Tibial nerve (tissue), 4 donors: ENCODE measurements at regions not wholly inside any gene's neighbourhood (a gene's known extent, or its start where the extent isn't known, plus 50 kb on each side); places are given as distances from the start of the nearest gene placed in this dataset.

ENCODE experiments used
- DNase-seq, 2 donors: peaks; one replicate each; pipeline ENCODE4 v3.0.0-alpha.2; 2019; ENCODE audit warnings: low spot score in 2 of 2
- H3K27ac ChIP-seq, 4 donors: fragments of 200-600 bp; sonication (generic) in 3 of 4; one replicate each; pipeline ENCODE4 v1.5.1; 2017 to 2019; ENCODE audit warnings: mild to moderate bottlenecking in 1 of 4
- H3K27me3 ChIP-seq, 2 donors: fragments of 200-600 bp; sonication (generic) in 1 of 2; one replicate each; pipeline versions ENCODE4 v1.5.1 to v1.6.0; 2017 to 2019
- H3K36me3 ChIP-seq, 3 donors: fragments of 200-600 bp; sonication (generic); one replicate each; pipeline ENCODE4 v1.5.1; 2018 to 2019
- H3K4me1 ChIP-seq, 4 donors: fragments of 200-600 bp; sonication (generic) in 3 of 4; one replicate each; pipeline ENCODE4 v1.5.1; 2017 to 2019
- H3K4me3 ChIP-seq, 4 donors: fragments of 200-600 bp; sonication (generic) in 3 of 4; one replicate each; pipeline ENCODE4 v1.5.1; 2017 to 2019; ENCODE audit warnings: mild to moderate bottlenecking in 1 of 4, moderate library complexity in 1 of 4
- H3K9me3 ChIP-seq, 4 donors: fragments of 200-600 bp; sonication (generic) in 3 of 4; one replicate each; pipeline ENCODE4 v1.5.1; 2017 to 2019
- EP300 ChIP-seq, 2 donors: sonication (generic); formaldehyde crosslinking; IDR thresholded peaks; one replicate each; pipeline ENCODE4 v1.6.1; 2017; ENCODE audit warnings: antibody characterized with exemption in 2 of 2, mild to moderate bottlenecking in 1 of 2
- POLR2A ChIP-seq, 2 donors: fragments of 450-650 bp; IDR thresholded peaks; one replicate each; pipeline ENCODE4 v1.6.1; 2017; ENCODE audit warnings: antibody characterized with exemption in 2 of 2, mild to moderate bottlenecking in 2 of 2, moderate library complexity in 2 of 2
- WGBS, 2 donors: methylation state at CpG; one replicate each; pipeline ENCODE4 v1.1.5; 2018; 5-methylcytosine and 5-hydroxymethylcytosine counted together
- TF ChIP-seq, protein P1 (sequence below), 5 experiments: fragments of 200-600 bp in 3 of 5; fragments of 450-650 bp in 2 of 5; sonication (generic) in 3 of 5; IDR thresholded peaks; one replicate each; pipeline ENCODE4 v1.5.1; 2016 to 2019; ENCODE audit warnings: antibody characterized with exemption in 5 of 5, mild to moderate bottlenecking in 3 of 5, moderate library complexity in 2 of 5

DNA sequence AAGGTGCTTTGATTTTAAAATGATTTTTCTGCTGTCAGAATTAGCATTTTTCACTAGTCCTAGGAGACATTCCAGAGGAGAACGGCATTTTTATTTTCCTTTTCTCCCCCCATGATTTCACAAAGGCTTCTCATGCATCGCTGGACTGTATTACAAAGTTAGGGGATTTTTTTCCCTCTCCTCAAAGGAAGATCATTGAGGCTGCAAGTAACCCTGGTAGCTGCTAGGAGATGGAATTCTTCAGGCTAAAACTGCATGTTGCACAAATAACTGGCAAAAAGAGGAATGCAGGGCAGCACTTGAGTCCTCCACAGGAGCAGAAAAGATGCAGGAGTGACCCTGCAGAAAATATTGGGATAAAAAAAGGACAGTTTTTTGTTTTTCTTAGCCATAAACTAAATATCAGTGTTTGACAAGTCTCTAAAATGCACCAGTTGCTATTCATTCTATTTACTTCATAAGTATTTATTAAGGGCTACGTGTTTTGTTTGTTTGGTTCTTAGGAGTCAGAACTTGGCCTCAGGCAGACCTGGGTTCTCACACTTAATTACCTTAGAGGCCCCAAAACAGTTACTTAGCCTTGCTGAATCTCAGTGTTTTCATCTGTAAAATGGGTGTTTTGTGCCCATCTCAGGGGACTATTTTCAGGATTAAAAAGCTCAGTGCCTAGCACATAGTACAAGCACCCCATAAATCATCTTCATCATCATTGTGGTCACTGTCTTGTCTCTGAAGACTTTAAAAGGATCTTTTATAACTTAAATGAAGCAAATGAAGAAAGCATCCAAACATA, 144.5 kb upstream of the ID4 start:
- peaks cover 0 to 13% (median 2%) of the 10 kb centered on the region in 4 donors for H3K4me1 ChIP-seq
- H3K4me3 ChIP-seq, result no peak overlapping the region
- no peaks in the 10 kb centered on the region for H3K9me3 ChIP-seq
- H3K27ac ChIP-seq, result no peak overlapping the region
- TF ChIP-seq POLR2A (IDR thresholded peaks at IDR 0.05) (no peak), EP300 (IDR thresholded peaks at IDR 0.05) (no peak)
- TF ChIP-seq, protein P1, sequence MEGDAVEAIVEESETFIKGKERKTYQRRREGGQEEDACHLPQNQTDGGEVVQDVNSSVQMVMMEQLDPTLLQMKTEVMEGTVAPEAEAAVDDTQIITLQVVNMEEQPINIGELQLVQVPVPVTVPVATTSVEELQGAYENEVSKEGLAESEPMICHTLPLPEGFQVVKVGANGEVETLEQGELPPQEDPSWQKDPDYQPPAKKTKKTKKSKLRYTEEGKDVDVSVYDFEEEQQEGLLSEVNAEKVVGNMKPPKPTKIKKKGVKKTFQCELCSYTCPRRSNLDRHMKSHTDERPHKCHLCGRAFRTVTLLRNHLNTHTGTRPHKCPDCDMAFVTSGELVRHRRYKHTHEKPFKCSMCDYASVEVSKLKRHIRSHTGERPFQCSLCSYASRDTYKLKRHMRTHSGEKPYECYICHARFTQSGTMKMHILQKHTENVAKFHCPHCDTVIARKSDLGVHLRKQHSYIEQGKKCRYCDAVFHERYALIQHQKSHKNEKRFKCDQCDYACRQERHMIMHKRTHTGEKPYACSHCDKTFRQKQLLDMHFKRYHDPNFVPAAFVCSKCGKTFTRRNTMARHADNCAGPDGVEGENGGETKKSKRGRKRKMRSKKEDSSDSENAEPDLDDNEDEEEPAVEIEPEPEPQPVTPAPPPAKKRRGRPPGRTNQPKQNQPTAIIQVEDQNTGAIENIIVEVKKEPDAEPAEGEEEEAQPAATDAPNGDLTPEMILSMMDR (IDR thresholded peaks at IDR 0.05), result no peak
- DNase-seq, result no peak
- no peaks in the 10 kb centered on the region for H3K27me3 ChIP-seq
- WGBS, 2 donors, result 43 to 46% methylated on average over 3 of the region's 3 CpGs
- no peaks in the 10 kb centered on the region for H3K36me3 ChIP-seq

DNA sequence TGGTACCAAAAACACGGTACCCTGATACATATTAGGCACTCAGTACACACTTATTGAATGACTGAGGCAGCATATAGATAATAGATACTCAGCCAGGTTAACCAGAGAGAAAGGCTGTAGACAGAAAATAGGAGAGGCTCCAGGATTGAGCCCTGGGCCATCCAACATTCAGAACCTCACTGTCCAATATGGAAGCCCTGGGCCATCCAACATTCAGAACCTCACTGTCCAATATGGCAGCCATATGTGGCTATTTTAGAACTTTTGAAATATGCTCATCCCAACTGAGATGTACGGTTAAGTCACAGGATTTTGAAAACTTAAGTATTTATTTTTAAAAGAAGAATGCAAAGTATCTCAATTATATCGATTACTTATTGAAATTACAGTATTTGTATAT, 142.5 kb upstream of the ID4 start:
- Histone ChIP-seq H3K27ac (no peak overlapping the region), H3K9me3 (no peaks in the 10 kb centered on the region), H3K36me3 (no peaks in the 10 kb centered on the region), H3K4me3 (no peak overlapping the region), H3K4me1 (peaks cover 0 to 13% (median 2%) of the 10 kb centered on the region in 4 donors), H3K27me3 (no peaks in the 10 kb centered on the region)
- TF ChIP-seq EP300 (IDR thresholded peaks at IDR 0.05), result no peak
- 96% methylated on average over 3 of the region's 3 CpGs for WGBS, 2 donors
- DNase-seq, result no peak

DNA sequence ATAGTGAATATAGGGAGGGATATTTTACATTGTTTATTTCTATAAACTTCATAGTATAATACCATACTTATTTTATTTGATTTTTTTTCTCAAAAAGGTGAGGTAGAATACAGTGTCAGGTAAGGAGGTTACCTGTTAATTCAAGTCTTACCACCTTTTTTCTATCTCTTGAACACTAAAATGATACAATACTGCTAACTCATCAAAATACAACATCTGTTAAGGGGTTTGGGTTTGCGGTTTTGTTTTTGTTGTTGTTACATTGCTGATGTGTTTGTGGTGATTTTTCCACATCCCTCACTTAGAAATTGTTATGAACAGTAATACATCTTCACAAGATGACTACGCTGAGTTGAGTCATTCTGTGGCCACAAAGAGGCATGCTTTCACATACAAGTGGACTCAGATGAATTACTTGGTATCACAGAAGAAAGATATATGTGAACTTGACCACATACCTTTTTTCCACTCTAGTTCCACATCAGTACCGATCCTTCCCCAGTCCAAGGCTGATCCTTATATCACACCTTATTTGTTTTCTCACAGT, 139.4 kb upstream of the ID4 start:
- no peak for TF ChIP-seq EP300 (IDR thresholded peaks at IDR 0.05)
- TF ChIP-seq POLR2A (IDR thresholded peaks at IDR 0.05), result no peak
- WGBS, 2 donors, result 76 to 80% methylated on average over 2 to 3 of the region's 3 CpGs

DNA sequence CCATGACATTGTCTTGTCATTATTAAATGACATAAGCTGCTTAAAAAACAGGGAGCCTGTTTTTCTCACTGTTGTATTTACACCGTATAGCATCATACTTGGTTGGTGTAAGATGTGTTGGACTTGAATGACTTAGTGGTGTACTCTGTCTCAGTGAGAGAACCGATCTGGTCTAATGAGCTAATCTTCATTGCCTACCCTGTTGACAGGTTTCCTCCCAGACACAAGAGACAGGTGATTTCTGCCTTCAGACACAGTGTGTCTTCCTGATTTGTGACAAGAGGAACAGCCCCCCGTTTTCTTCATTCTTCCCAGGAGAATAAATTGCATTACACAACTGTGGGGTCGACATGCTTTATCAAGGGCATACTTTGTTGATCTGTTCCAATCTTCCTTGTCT, 137.2 kb upstream of the ID4 start:
- H3K4me1 ChIP-seq, result no peaks in the 10 kb centered on the region

More for the DNA sequence above, 139.4 kb upstream of the ID4 start:
- Histone ChIP-seq H3K27me3 (no peaks in the 10 kb centered on the region), H3K4me3 (no peak overlapping the region), H3K4me1 (no peaks in the 10 kb centered on the region), H3K9me3 (no peaks in the 10 kb centered on the region), H3K27ac (no peak overlapping the region), H3K36me3 (no peaks in the 10 kb centered on the region)
- DNase-seq, result no peak

DNA sequence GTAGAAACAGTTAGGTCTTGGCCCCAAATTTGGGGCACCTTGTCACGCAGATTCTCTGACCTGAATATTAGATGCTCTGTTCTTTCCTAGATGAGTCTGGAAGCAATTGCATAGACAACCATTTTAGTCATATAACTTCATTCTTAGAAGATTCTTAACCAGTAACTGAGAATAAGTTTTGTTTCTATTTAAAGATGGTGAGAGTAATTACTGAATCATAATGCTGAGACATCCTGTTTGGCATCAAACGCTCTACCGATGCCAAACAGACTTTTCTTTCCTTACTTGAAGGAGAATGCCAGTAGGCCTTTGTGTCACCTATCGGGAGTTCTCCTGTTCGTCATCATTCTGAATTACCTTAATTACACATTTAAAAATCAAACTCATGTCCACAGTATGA, 131.6 kb upstream of the ID4 start:
- no peak for TF ChIP-seq POLR2A (IDR thresholded peaks at IDR 0.05)
- TF ChIP-seq, protein P1 (IDR thresholded peaks at IDR 0.05), result no peak
- no peak for TF ChIP-seq EP300 (IDR thresholded peaks at IDR 0.05)
- WGBS, 2 donors, result 94 to 95% methylated on average over 5 of the region's 5 CpGs
- Histone ChIP-seq H3K4me3 (no peak overlapping the region), H3K27ac (no peak overlapping the region), H3K36me3 (no peaks in the 10 kb centered on the region), H3K4me1 (no peaks in the 10 kb centered on the region), H3K27me3 (no peaks in the 10 kb centered on the region), H3K9me3 (no peaks in the 10 kb centered on the region)
- DNase-seq, result no peak

More for the DNA sequence above, 137.2 kb upstream of the ID4 start:
- Histone ChIP-seq H3K9me3 (no peaks in the 10 kb centered on the region), H3K36me3 (no peaks in the 10 kb centered on the region), H3K4me3 (no peak overlapping the region), H3K27me3 (no peaks in the 10 kb centered on the region), H3K27ac (no peak overlapping the region)
- TF ChIP-seq, protein P1 (IDR thresholded peaks at IDR 0.05), result no peak
- TF ChIP-seq POLR2A (IDR thresholded peaks at IDR 0.05) (no peak), EP300 (IDR thresholded peaks at IDR 0.05) (no peak)
- WGBS, 2 donors, result 63 to 76% methylated on average over 4 of the region's 4 CpGs
- no peak for DNase-seq

DNA sequence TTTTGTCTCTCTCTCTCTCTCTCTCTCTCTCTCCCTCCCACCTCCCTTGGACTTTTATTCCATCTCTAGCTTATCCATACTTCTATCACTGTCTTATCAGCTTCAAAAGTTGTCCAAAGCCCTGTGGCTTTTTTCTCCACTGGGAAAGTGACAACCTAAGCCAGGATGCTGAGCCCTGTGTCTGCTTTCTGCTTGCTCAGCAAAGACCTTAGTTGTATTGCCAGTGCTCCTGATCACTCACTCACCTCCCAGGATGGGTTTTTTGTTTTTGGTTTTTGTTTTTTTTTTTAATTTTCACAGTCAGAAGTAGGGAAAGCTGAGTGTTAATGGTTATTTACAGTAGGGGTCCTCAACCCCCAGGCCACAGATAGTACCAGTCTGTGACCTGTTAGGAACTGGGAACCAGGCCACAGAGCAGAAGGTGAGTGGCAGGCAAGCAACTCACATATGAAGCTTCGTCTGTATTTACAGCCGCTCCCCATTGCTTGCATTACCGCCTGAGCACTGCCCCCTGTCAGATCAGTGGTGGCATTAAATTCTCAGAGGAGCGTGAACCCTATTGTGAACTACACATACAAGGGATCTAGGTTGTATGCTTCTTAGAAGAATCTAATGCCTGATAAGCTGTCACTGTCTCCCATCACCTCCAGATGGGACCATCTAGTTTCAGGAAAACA, 125.0 kb upstream of the ID4 start:
- Histone ChIP-seq H3K27ac (no peak overlapping the region), H3K9me3 (no peaks in the 10 kb centered on the region), H3K27me3 (no peaks in the 10 kb centered on the region), H3K4me3 (no peak overlapping the region), H3K4me1 (no peaks in the 10 kb centered on the region), H3K36me3 (no peaks in the 10 kb centered on the region)
- 91 to 93% methylated on average over 4 of the region's 4 CpGs for WGBS, 2 donors
- DNase-seq, result no peak
- TF ChIP-seq POLR2A (IDR thresholded peaks at IDR 0.05) (no peak), EP300 (IDR thresholded peaks at IDR 0.05) (no peak)
- TF ChIP-seq, protein P1 (IDR thresholded peaks at IDR 0.05), result no peak
